DMS 273 (cell line): ENCODE measurements at regions not wholly inside any gene's neighbourhood (a gene's known extent, or its start where the extent isn't known, plus 50 kb on each side); places are given as distances from the start of the nearest gene placed in this dataset.
"Not testable (repeated sequence)": the region's sequence is repeated elsewhere in the genome, so short reads cannot be mapped to it uniquely, and the experiment has no call there.

Experiments used
- DNase-seq: peaks from one replicate; lab custom pipeline; 2025; ENCODE audit not compliant: unreplicated experiment; lab: John Stamatoyannopoulos, UW

DNA sequence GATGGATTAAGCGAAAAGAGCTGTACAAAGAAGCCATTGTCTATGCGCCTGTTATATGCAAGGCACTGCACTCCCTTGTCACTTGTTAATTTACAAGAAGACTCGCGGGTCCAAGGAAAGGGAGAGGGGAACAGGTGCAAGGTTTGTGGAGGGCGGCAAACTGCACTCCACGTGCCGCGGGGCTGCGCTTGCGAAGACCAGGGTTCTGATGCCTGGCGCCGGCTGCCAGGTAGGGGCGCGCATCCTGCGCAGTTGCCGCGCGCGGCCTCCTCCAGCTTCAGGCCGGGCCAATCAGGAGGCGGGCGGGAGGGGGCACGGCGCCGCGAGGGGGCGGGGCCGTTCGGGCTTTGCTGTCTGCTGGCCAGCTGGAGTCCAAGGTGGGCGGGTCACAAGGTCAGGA, 140.6 kb upstream of the PALS2 start:
- DNase-seq, result no peak

- peak; percentile 45 for DNase-seq
Measured at GRCh38 chr7:24434972-24435371, 138.3 kb upstream of the PALS2 start.

DNA sequence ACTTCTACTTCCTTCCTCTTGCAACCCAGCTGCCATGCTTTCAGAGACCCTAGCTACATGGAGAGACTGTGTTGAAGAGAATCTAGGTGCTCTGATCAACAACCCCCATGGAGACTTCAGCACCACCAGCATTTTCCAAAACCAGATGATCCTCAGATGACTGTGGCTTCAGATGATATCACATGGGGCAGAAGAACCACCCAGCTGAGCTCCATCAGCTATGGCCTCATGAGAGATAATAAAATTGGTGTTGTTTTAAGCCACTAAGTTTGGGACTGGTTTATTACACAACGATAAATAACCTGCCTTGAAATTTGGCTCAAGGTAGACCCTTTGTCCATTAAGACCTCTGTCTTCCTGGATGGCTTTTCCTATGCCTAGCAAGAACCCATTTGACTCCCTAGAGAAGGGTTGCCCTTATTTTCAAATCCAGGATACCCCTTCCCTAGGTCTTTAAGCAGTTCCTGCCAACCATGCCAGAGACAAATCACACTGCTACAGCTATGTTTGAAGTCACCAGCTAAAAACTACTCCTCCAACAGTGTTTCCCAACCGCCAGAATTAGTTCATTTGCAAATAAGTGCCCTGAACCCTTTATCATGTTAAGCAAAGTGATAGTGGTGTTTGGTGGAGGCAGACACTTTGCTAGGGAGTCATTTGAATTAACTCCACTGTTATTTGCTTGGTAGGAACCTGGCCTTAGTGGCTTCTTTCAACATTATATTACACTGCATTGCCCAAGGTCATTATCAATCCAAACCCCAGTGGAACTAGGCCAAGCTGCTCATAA, 136.9 kb upstream of the PALS2 start:
- no peak for DNase-seq

DNA sequence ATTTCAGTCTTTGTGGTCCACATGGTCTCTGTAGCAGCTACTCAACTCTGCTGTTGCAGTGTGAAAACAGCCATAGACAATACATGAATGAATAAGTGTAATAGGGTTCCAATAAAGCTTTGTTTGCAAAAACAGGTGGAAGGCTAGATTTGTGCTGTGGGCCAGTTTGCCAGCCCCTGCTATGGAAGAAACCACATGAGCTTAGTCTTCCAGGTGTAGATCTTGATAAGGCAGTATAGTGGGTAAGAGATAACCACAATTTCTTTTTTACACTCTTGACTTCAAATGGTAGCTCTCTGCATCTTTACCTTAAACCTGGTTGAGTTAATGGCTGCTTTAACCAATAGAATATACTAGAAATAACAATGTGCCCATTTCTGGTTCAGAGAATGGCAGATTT, 135.0 kb upstream of the PALS2 start:
- no peak for DNase-seq

GRCh38 chr7:24439104-24439503, 134.1 kb upstream of the PALS2 start:
- DNase-seq, result not testable (repeated sequence)

DNA sequence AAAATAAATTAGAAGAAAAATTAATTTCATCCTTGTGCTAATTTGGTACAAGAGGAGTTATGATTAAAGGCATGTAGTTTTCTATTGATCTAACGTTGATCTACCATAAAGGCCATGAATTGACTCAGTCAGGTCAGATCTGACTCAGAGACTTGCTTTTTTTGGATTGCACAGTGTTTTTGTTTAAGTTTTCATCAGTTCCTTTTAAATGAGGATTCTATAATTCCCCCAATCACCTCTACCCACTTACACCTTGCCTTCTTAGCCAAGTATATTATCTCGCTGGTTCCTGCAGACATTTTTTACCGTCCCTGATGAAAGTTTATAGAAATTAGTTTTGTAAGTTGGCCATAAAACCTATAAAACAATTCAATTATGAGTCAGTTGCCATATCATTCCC, 132.4 kb upstream of the PALS2 start:
- no peak for DNase-seq

- no peak for DNase-seq
Measured at GRCh38 chr7:24441314-24442027, 131.8 kb upstream of the PALS2 start.

- no peak for DNase-seq
Measured at GRCh38 chr7:24442170-24442777, 131.0 kb upstream of the PALS2 start.

- no peak for DNase-seq
Measured at GRCh38 chr7:24444666-24445440, 128.4 kb upstream of the PALS2 start.

- DNase-seq, result no peak
Measured at GRCh38 chr7:24448038-24448437, 125.2 kb upstream of the PALS2 start.

DNA sequence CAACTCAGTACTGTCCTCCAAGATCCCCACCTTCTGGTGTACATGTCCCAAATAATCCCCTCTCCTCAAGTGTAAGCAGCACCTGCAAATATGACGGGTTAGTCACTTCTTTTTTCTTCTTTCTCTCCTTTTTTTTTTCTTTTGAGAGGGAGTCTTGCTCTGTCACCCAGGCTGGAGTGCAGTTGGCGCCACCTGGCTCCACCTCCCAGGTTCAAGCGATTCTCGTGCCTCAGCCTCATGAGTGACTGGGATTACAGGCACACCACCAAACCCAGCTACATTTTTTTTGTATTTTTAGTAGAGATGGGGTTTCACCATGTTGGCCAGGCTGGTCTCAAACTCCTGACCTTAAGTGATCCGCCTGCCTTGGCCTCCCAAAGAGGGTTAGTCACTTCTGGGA, 123.8 kb upstream of the PALS2 start:
- not testable (repeated sequence) for DNase-seq

DNA sequence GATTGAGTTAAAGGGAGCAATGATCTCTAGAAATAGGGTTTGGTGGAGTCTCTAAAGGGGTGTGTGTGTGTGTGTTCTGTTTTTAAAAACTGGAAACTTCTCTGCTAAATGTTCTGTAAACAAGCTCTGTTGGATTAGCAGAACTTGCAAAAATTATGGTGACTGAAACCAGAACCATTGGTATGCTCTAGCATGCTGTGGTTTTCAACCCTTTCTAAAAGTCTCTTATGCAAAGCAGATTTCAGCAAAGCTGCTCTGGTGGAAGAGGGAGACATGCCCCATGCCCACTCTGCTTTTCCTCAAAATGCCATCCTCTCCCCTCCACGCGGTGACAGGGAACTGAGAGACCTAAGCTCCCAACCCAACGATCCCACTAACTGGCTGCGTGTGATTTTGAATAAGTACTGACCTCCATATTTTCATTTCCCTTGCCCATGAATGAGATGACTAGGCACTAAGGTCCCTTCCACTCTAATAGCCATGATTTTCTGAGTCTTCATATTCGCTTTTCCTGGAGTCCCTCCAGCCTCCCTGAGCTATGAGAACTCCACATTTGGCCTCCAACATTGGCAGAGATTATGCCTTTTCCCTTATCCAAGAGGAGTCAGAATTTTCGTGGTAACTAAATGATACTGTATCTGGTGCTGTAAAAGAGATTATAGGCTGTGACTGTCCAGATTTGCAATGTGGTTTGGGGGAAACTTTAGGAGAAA, 117.3 kb upstream of the PALS2 start:
- DNase-seq, result no peak

GRCh38 chr7:24456526-24457218, 116.6 kb upstream of the PALS2 start:
- peak; percentile 74 for DNase-seq

- DNase-seq, result peak; percentile 74
Measured at GRCh38 chr7:24457219-24457558, 116.1 kb upstream of the PALS2 start.

DNA sequence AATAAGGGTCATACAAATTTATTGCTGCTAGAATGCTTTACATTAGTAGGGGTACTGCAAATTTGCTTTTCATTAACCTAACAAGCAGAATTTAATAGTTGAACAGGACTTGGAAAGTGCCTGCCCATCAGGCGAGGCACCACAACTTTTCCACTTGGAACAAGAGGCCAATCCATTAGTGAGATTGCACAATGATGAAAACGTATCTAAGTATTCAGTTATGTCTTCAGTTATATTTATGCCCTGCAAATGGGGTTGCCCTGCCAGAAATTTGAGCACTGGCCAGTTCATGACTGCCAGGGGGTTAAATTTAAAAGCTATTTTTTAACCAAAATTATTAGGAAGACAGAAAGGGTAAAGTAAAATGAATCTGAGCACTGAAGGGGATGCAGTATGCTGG, 111.1 kb upstream of the PALS2 start:
- DNase-seq, result no peak

GRCh38 chr7:24462984-24463383, 110.3 kb upstream of the PALS2 start:
- no peak for DNase-seq

DNA sequence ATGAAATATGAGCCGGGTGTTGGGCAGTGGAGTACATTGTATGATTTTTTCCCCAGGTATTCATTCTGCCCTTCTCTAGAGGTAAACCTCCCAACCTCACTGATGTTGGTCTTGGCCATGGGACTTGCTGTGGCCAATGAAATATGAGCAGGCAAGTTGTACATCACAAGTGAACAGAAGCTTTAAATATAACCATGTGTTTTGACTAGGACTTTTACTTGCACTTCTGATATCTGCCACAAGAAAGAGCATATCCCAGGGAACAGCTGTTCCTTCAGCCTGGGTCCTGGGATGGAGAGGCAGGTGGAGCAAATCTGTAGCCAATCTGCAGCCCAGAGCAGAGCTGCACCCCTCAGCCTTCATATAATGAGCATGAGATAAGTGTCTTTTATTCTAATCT, 109.8 kb upstream of the PALS2 start:
- peak; percentile 52 for DNase-seq

DNA sequence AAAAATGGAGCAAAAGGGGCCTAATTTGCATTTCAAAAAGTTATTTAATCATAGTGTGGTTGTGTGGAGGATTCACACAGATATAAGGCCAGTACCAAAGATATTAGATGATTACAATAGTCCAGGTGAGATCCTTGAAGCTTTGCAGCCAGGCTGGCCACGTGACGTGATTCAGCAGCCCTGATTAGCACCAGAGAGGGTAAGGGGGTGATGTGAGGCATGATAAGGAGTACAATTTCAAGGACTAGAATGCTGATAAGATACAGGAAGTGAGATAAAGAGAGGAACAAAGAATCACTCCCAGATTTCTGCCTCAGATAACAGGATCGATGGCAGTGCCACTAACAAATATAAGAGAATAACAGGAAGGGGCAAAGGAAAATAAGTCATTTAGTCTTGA, 108.4 kb upstream of the PALS2 start:
- DNase-seq, result no peak

GRCh38 chr7:24466168-24466768, 107.0 kb upstream of the PALS2 start:
- DNase-seq, result peak; percentile 13

DNA sequence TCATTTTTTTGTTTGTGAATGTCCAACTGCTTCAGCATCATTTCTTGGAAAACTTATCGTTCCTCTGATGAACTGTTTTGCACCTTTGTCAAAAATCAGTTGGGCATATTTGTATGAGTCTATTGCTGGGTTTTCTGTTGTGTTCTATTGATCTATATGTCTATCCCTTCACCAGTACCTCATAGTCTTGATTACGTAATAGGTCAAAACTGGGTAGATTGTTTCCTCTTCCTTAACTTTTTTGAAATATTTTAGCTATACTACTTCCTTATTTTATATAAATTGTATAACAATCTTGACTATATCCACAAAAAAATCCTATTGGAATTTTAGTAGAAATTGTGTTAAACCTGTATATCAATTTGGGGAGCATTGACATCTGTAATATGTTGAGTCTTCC, 104.1 kb upstream of the PALS2 start:
- no peak for DNase-seq
